CD4-positive, CD25-positive, alpha-beta regulatory T cell (primary cell): ENCODE measurements at regions not wholly inside any gene's neighbourhood (a gene's known extent, or its start where the extent isn't known, plus 50 kb on each side); places are given as distances from the start of the nearest gene placed in this dataset.
"Not testable (repeated sequence)": the region's sequence is repeated elsewhere in the genome, so short reads cannot be mapped to it uniquely, and the experiment has no call there.

Source experiments
- ATAC-seq, 2 donors: fragments of 150-1000 bp; cut with Tn5 transposase; one replicate each; pipeline ENCODE4 v1.10.0; 2021; ENCODE audit warnings: low read depth in 2 of 2, moderate number of reproducible peaks in 2 of 2, moderate library complexity in 1 of 2
- DNase-seq, 3 donors: peaks; one replicate each; pipeline versions ENCODE4 v3.0.0 to v3.0.0-alpha.2; 2012 to 2022; ENCODE audit warnings: mixed read lengths in 1 of 3
- H3K27ac ChIP-seq: one replicate; pipeline ENCODE4 v1.7.0; 2013; ENCODE audit warnings: mild to moderate bottlenecking, low read length; ENCODE audit not compliant: insufficient read depth, poor library complexity, severe bottlenecking
- H3K27me3 ChIP-seq: one replicate; pipeline ENCODE4 v1.7.0; 2013; ENCODE audit warnings: low read length; ENCODE audit not compliant: control insufficient read depth, insufficient read depth
- H3K36me3 ChIP-seq: one replicate; pipeline ENCODE4 v1.7.0; 2013; ENCODE audit warnings: mild to moderate bottlenecking, low read length, moderate library complexity; ENCODE audit not compliant: control insufficient read depth, insufficient read depth
- H3K4me1 ChIP-seq: 2 replicates; pipeline ENCODE4 v1.7.0; 2013; ENCODE audit warnings: mild to moderate bottlenecking, low read length; ENCODE audit not compliant: insufficient read depth, control insufficient read depth, poor library complexity, severe bottlenecking
- H3K4me3 ChIP-seq: one replicate; pipeline ENCODE4 v1.7.0; 2013; ENCODE audit warnings: low read depth, mild to moderate bottlenecking, low read length, moderate library complexity
- H3K9me3 ChIP-seq, 2 experiments: 1 replicate in 1 of 2; 2 replicates in 1 of 2; pipeline ENCODE4 v1.7.0; 2013; ENCODE audit warnings: low read length in 2 of 2, mild to moderate bottlenecking in 1 of 2, moderate library complexity in 1 of 2; ENCODE audit not compliant: control insufficient read depth in 2 of 2
- H3K27ac Mint-ChIP-seq, 3 donors: one replicate each; pipeline ENCODE4 v1.8.0; 2020 to 2022; ENCODE audit warnings: mild to moderate bottlenecking in 3 of 3, mixed read lengths in 3 of 3, moderate library complexity in 2 of 3
- H3K27me3 Mint-ChIP-seq: one replicate; pipeline ENCODE4 v1.8.0; 2022; ENCODE audit warnings: mild to moderate bottlenecking, mixed read lengths
- H3K36me3 Mint-ChIP-seq: one replicate; pipeline ENCODE4 v1.8.0; 2020; ENCODE audit warnings: mixed read lengths
- H3K4me1 Mint-ChIP-seq, 4 donors: one replicate each; pipeline ENCODE4 v1.8.0; 2020 to 2022; ENCODE audit warnings: mixed read lengths in 4 of 4, mild to moderate bottlenecking in 1 of 4
- H3K4me3 Mint-ChIP-seq, 4 donors: one replicate each; pipeline ENCODE4 v1.8.0; 2020 to 2022; ENCODE audit warnings: mild to moderate bottlenecking in 4 of 4, mixed read lengths in 4 of 4, moderate library complexity in 3 of 4
- H3K9me3 Mint-ChIP-seq, 7 donors: one replicate each; pipeline ENCODE4 v1.8.0; 2020 to 2022; ENCODE audit warnings: mixed read lengths in 7 of 7, mild to moderate bottlenecking in 3 of 7, moderate library complexity in 2 of 7

- Mint-ChIP-seq H3K4me3 (peak overlapping the region; percentile 84 to 98 (median 90)), H3K4me1 (peaks cover 6 to 44% (median 17%) of the 10 kb centered on the region in 4 donors), H3K9me3 (peaks cover 0 to 7% (median 3%) of the 10 kb centered on the region in 7 donors), H3K27me3 (no peaks in the 10 kb centered on the region), H3K36me3 (peaks cover 16% of the 10 kb centered on the region), H3K27ac (peak overlapping the region; percentile 63 to 82 (median 82))
- Histone ChIP-seq H3K9me3 (no peaks in the 10 kb centered on the region), H3K36me3 (no peaks in the 10 kb centered on the region), H3K27me3 (no peaks in the 10 kb centered on the region), H3K4me3 (peak overlapping the region; percentile 38), H3K4me1 (peaks cover 5% of the 10 kb centered on the region), H3K27ac (no peak overlapping the region)
- DNase-seq (no peak), ATAC-seq (no peak)
Measured at GRCh38 chr10:33052915-33053810, 95.1 kb upstream of the ITGB1 start.

- H3K4me3 Mint-ChIP-seq = peak overlapping the region; percentile 86 to 98 (median 94)
Measured at GRCh38 chr10:33052263-33052875, 94.3 kb upstream of the ITGB1 start.

GRCh38 chr10:33049963-33050920 lies 92.2 kb upstream of the ITGB1 start:
- H3K27ac Mint-ChIP-seq = peak overlapping the region; percentile 33 to 97 (median 93)
- H3K36me3 Mint-ChIP-seq, H3K9me3 Mint-ChIP-seq, H3K36me3 ChIP-seq, H3K4me1 ChIP-seq, H3K27me3 ChIP-seq, H3K9me3 ChIP-seq, ATAC-seq, H3K27me3 Mint-ChIP-seq: not testable (repeated sequence)
- Histone ChIP-seq H3K27ac (peak overlapping the region; percentile 55), H3K4me3 (peak overlapping the region; percentile 79)
- H3K4me1 Mint-ChIP-seq = peaks cover 14 to 39% (median 17%) of the 10 kb centered on the region in 4 donors
- peak in 2 of 3 donors; percentile 31 to 48 for DNase-seq
- H3K4me3 Mint-ChIP-seq = peak overlapping the region; percentile 86 to 98 (median 94)

More at GRCh38 chr10:33052263-33052875, 94.3 kb upstream of the ITGB1 start:
- no peaks in the 10 kb centered on the region for H3K27me3 Mint-ChIP-seq
- H3K9me3 ChIP-seq = no peaks in the 10 kb centered on the region
- H3K27ac ChIP-seq = peak overlapping the region; percentile 7
- ATAC-seq (no peak), DNase-seq (no peak)
- peaks cover 5% of the 10 kb centered on the region for H3K4me1 ChIP-seq
- peaks cover 10 to 50% (median 22%) of the 10 kb centered on the region in 4 donors for H3K4me1 Mint-ChIP-seq
- H3K9me3 Mint-ChIP-seq = peaks cover 0 to 7% (median 3%) of the 10 kb centered on the region in 7 donors
- no peaks in the 10 kb centered on the region for H3K36me3 ChIP-seq
- H3K27me3 ChIP-seq = no peaks in the 10 kb centered on the region
- H3K4me3 ChIP-seq = peak overlapping the region; percentile 79
- H3K27ac Mint-ChIP-seq = peak overlapping the region; percentile 11 to 90 (median 18)
- peaks cover 16% of the 10 kb centered on the region for H3K36me3 Mint-ChIP-seq

- no peak overlapping the region for H3K27ac ChIP-seq
- ATAC-seq = no peak
- Mint-ChIP-seq H3K4me3 (peak overlapping the region in 1 of 4 donors; percentile 5), H3K36me3 (peaks cover 5% of the 10 kb centered on the region), H3K4me1 (peaks cover 14 to 34% (median 18%) of the 10 kb centered on the region in 4 donors), H3K9me3 (peaks cover 0 to 5% (median 0%) of the 10 kb centered on the region in 7 donors), H3K27me3 (no peaks in the 10 kb centered on the region), H3K27ac (peak overlapping the region in 1 of 3 donors; percentile 76)
- peaks cover 5% of the 10 kb centered on the region for H3K4me1 ChIP-seq
- H3K9me3 ChIP-seq = no peaks in the 10 kb centered on the region
- H3K4me3 ChIP-seq = no peak overlapping the region
- H3K36me3 ChIP-seq = no peaks in the 10 kb centered on the region
- DNase-seq = no peak
- no peaks in the 10 kb centered on the region for H3K27me3 ChIP-seq
Measured at GRCh38 chr10:33048223-33048622, 90.2 kb upstream of the ITGB1 start.

GRCh38 chr10:33047655-33048054 lies 89.6 kb upstream of the ITGB1 start:
- H3K27me3 Mint-ChIP-seq = no peaks in the 10 kb centered on the region

GRCh38 chr10:33046792-33047191 lies 88.8 kb upstream of the ITGB1 start:
- ATAC-seq = no peak
- H3K4me1 Mint-ChIP-seq = peaks cover 14 to 34% (median 15%) of the 10 kb centered on the region in 4 donors
- H3K4me3 Mint-ChIP-seq = no peak overlapping the region

More at GRCh38 chr10:33047655-33048054, 89.6 kb upstream of the ITGB1 start:
- H3K36me3 ChIP-seq = no peaks in the 10 kb centered on the region
- peaks cover 5% of the 10 kb centered on the region for H3K4me1 ChIP-seq
- H3K4me3 ChIP-seq = no peak overlapping the region
- DNase-seq (no peak), ATAC-seq (no peak)
- Mint-ChIP-seq H3K4me1 (peaks cover 14 to 33% (median 17%) of the 10 kb centered on the region in 4 donors), H3K36me3 (peaks cover 2% of the 10 kb centered on the region), H3K4me3 (peak overlapping the region in 1 of 4 donors; percentile 5), H3K27ac (no peak overlapping the region), H3K9me3 (peaks cover 0 to 5% (median 0%) of the 10 kb centered on the region in 7 donors)
- no peaks in the 10 kb centered on the region for H3K9me3 ChIP-seq
- no peaks in the 10 kb centered on the region for H3K27me3 ChIP-seq
- H3K27ac ChIP-seq = no peak overlapping the region

GRCh38 chr10:33045421-33045820 lies 87.4 kb upstream of the ITGB1 start:
- H3K27me3 Mint-ChIP-seq = no peaks in the 10 kb centered on the region
- ATAC-seq = no peak
- Histone ChIP-seq H3K36me3 (no peaks in the 10 kb centered on the region), H3K27me3 (no peaks in the 10 kb centered on the region), H3K9me3 (no peaks in the 10 kb centered on the region), H3K27ac (no peak overlapping the region), H3K4me3 (no peak overlapping the region), H3K4me1 (no peaks in the 10 kb centered on the region)
- H3K9me3 Mint-ChIP-seq = peaks cover 0 to 2% (median 0%) of the 10 kb centered on the region in 7 donors
- peaks cover 13 to 30% (median 17%) of the 10 kb centered on the region in 4 donors for H3K4me1 Mint-ChIP-seq
- H3K4me3 Mint-ChIP-seq = no peak overlapping the region
- no peaks in the 10 kb centered on the region for H3K36me3 Mint-ChIP-seq
- no peak for DNase-seq
- H3K27ac Mint-ChIP-seq = no peak overlapping the region

More at GRCh38 chr10:33046792-33047191, 88.8 kb upstream of the ITGB1 start:
- Histone ChIP-seq H3K27ac (no peak overlapping the region), H3K27me3 (no peaks in the 10 kb centered on the region), H3K36me3 (no peaks in the 10 kb centered on the region), H3K4me3 (no peak overlapping the region), H3K9me3 (no peaks in the 10 kb centered on the region), H3K4me1 (peaks cover 1% of the 10 kb centered on the region)
- H3K36me3 Mint-ChIP-seq = no peaks in the 10 kb centered on the region
- no peak overlapping the region for H3K27ac Mint-ChIP-seq
- no peaks in the 10 kb centered on the region for H3K27me3 Mint-ChIP-seq
- H3K9me3 Mint-ChIP-seq = peaks cover 0 to 2% (median 0%) of the 10 kb centered on the region in 7 donors
- DNase-seq = peak in 1 of 3 donors; percentile 34
